ENCODE measurements at regions not wholly inside any gene's neighbourhood (a gene's known extent, or its start where the extent isn't known, plus 50 kb on each side); places are given as distances from the start of the nearest gene placed in this dataset.
A peak's percentile ranks its signal among the peaks of the same experiment; 100 is the strongest.

GRCh38 chr10:89861199-89861573, 159.8 kb downstream of the KIF20B start:
- no peak for TF ChIP-seq CTCF (IDR thresholded peaks at IDR 0.05; ENCODE audit: low read depth, low read length)
- DNase-seq (ENCODE audit: low read depth in 2 of 2): no peak
- no peak overlapping the region for H3K4me3 ChIP-seq (replicated peaks in 1 of 2; ENCODE audit: low read depth in 2 of 2, low read length in 2 of 2)

DNA sequence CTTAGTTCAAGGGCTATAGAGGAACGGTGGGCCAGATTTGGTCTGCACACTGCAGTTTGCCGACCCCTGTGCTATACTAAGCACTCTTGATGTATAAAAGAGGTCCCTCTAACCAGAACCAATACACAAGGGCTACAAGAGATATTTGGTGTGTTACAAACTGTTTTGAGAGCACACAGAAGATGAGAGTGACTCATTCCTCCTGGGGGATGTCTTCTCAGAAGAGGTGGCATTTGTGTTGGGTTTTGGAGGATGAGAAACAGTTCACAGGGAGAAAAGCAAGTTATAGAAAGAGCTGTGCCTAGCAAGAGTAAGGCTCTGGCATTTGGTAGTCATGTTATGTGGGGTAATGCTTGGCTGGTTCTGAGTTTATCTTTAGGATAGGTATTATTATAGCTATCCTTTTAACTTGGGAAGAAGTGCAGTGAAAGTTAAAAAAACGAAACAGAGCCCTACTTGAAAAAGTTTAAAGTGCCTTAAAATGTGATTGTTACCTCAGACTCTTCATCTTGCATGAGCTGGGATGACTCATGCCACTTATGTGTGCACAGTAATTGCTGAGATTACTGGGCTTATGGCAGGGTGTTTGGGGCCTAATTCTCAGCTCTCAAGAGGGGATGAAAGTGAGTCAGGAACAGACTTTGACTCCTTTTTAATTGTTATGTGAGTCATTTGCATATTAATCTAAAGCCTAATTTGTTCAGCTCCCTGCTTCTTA, 160.4 kb downstream of the KIF20B start:
- DNase-seq (ENCODE audit: low read depth in 2 of 2): peak; percentile 49 to 75

GRCh38 chr10:89867964-89868363, 166.6 kb downstream of the KIF20B start:
- no peak overlapping the region for H3K4me3 ChIP-seq (replicated peaks in 1 of 2; ENCODE audit: low read depth in 2 of 2, low read length in 2 of 2)
- peak; percentile 26 to 31 for DNase-seq (ENCODE audit: low read depth in 2 of 2)
- TF ChIP-seq CTCF (IDR thresholded peaks at IDR 0.05; ENCODE audit: low read depth, low read length): no peak

More for the DNA sequence above, 160.4 kb downstream of the KIF20B start:
- TF ChIP-seq CTCF (IDR thresholded peaks at IDR 0.05; ENCODE audit: low read depth, low read length): no peak
- H3K4me3 ChIP-seq (replicated peaks in 1 of 2; ENCODE audit: low read depth in 2 of 2, low read length in 2 of 2): no peak overlapping the region

DNA sequence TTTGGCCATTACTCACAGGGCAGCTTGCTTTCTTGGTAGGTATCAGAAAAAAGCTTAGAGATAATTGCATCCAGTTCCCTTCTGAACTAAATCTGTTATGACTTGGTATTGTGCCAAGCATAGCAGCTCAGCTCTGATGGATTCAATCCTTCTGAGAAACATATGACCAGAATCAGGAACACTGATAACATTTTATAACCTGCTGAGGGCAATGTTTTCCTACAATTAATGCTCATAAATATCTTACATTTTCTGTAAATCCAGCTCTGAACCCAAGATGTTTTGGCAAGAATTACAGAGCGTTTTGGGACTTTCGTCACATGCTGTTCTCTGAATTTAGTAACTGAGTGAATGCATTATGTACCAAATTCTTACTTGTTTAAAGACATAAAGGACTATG, 167.8 kb downstream of the KIF20B start:
- TF ChIP-seq CTCF (IDR thresholded peaks at IDR 0.05; ENCODE audit: low read depth, low read length): no peak
- no peak overlapping the region for H3K4me3 ChIP-seq (replicated peaks in 1 of 2; ENCODE audit: low read depth in 2 of 2, low read length in 2 of 2)

DNA sequence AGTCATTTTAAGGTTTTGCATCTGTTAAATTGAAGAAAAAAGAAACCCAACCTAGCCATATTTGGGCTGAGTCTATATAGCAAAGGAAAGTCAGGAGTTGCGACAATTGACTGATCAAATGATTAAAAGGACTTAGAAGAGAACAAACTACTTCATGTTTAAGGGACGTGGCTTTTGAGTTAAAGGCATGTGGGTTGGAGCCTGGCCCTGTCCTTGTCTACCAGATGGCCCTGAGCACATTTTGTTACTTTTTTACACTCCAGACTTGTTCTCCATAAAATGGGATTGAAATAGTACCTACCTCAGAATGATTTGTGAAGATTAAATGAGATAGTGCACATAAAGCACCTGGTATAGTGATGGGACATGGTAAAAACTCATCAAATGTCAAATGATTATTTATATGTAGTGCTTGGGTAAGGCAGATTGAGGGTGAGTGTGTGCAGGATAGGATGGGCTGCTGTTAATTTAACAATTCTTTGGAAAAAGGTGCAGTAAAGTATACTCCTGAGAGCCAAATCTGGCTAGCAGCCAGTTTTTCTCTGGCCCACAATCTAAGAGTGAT, 168.3 kb downstream of the KIF20B start:
- H3K4me3 ChIP-seq (replicated peaks in 1 of 2; ENCODE audit: low read depth in 2 of 2, low read length in 2 of 2): no peak overlapping the region
- no peak for TF ChIP-seq CTCF (IDR thresholded peaks at IDR 0.05; ENCODE audit: low read depth, low read length)
- DNase-seq (ENCODE audit: low read depth in 2 of 2): no peak

More for the DNA sequence above, 167.8 kb downstream of the KIF20B start:
- peak in 1 of 2 donors; percentile 41 for DNase-seq (ENCODE audit: low read depth in 2 of 2)

- no peak overlapping the region for H3K4me3 ChIP-seq (replicated peaks in 1 of 2; ENCODE audit: low read depth in 2 of 2, low read length in 2 of 2)
- no peak for TF ChIP-seq CTCF (IDR thresholded peaks at IDR 0.05; ENCODE audit: low read depth, low read length)
- DNase-seq (ENCODE audit: low read depth in 2 of 2): no peak
Observed at GRCh38 chr10:89870936-89871335, 169.5 kb downstream of the KIF20B start.
